OCI-LY7 (cell line): ENCODE measurements at regions not wholly inside any gene's neighbourhood (a gene's known extent, or its start where the extent isn't known, plus 50 kb on each side); places are given as distances from the start of the nearest gene placed in this dataset.

Source experiments
- EZH2phosphoT487 ChIP-seq: fragments of 200-600 bp; sonication (generic); IDR thresholded peaks from 2 replicates; pipeline ENCODE4 v1.6.1; 2018; ENCODE audit warnings: low read depth, borderline replicate concordance, mild to moderate bottlenecking, mixed run types, antibody characterized with exemption, low read length, moderate library complexity, mixed read lengths
- TF ChIP-seq, protein P1 (sequence below): fragments of 200-600 bp; sonication (generic); conservative IDR thresholded peaks from 2 replicates; pipeline ENCODE4 v1.5.1; 2014; ENCODE audit warnings: mild to moderate bottlenecking, antibody characterized with exemption, low read length, moderate library complexity, mixed read lengths

- TF ChIP-seq, protein P1, sequence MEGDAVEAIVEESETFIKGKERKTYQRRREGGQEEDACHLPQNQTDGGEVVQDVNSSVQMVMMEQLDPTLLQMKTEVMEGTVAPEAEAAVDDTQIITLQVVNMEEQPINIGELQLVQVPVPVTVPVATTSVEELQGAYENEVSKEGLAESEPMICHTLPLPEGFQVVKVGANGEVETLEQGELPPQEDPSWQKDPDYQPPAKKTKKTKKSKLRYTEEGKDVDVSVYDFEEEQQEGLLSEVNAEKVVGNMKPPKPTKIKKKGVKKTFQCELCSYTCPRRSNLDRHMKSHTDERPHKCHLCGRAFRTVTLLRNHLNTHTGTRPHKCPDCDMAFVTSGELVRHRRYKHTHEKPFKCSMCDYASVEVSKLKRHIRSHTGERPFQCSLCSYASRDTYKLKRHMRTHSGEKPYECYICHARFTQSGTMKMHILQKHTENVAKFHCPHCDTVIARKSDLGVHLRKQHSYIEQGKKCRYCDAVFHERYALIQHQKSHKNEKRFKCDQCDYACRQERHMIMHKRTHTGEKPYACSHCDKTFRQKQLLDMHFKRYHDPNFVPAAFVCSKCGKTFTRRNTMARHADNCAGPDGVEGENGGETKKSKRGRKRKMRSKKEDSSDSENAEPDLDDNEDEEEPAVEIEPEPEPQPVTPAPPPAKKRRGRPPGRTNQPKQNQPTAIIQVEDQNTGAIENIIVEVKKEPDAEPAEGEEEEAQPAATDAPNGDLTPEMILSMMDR, result no peak
- no peak for TF ChIP-seq EZH2phosphoT487
Measured at GRCh38 chr2:146220957-146221356, 1623.9 kb upstream of the ACVR2A start.
